Kidney (tissue), 13 donors: ENCODE measurements at regions not wholly inside any gene's neighbourhood (a gene's known extent, or its start where the extent isn't known, plus 50 kb on each side); places are given as distances from the start of the nearest gene placed in this dataset.

ENCODE experiments used
- DNase-seq, 5 donors: peaks; one replicate each; pipeline ENCODE4 v3.0.0-alpha.2; 2013 to 2020
- FAIRE-seq: peaks from 2 replicates; lab custom pipeline; 2012; peaks lifted over from hg19 to GRCh38; lab: Jason Lieb, UNC
- H3K27ac ChIP-seq, 2 donors: one replicate each; pipeline ENCODE4 v1.7.0; 2013; ENCODE audit warnings: low read depth in 2 of 2, low read length in 2 of 2, inconsistent platforms in 1 of 2
- H3K27me3 ChIP-seq: one replicate; pipeline ENCODE4 v1.7.1; 2013; ENCODE audit warnings: low read length, inconsistent platforms; ENCODE audit not compliant: control insufficient read depth, insufficient read depth
- H3K36me3 ChIP-seq, 3 donors: one replicate each; pipeline versions ENCODE4 v1.7.0 to v1.7.1; 2013; ENCODE audit warnings: low read length in 3 of 3, control low read depth in 1 of 3, inconsistent platforms in 1 of 3; ENCODE audit not compliant: insufficient read depth in 3 of 3, control insufficient read depth in 2 of 3
- H3K4me1 ChIP-seq, 3 donors: one replicate each; pipeline versions ENCODE4 v1.7.0 to v1.7.1; 2013; ENCODE audit warnings: low read length in 3 of 3, inconsistent platforms in 1 of 3, low read depth in 1 of 3; ENCODE audit not compliant: control insufficient read depth in 2 of 3, insufficient read depth in 2 of 3
- H3K4me3 ChIP-seq, 3 donors: one replicate each; pipeline versions ENCODE4 v1.7.0 to v1.8.1; 2013; ENCODE audit warnings: low read length in 3 of 3, control low read depth in 1 of 3, inconsistent platforms in 1 of 3
- H3K9ac ChIP-seq, 3 donors: one replicate each; pipeline versions ENCODE4 v1.7.0 to v1.7.1; 2013; ENCODE audit warnings: low read length in 3 of 3, control low read depth in 1 of 3, inconsistent platforms in 1 of 3
- H3K9me3 ChIP-seq, 3 donors: one replicate each; pipeline versions ENCODE4 v1.7.0 to v1.7.1; 2013; ENCODE audit warnings: low read length in 3 of 3, control low read depth in 1 of 3, inconsistent platforms in 1 of 3; ENCODE audit not compliant: control insufficient read depth in 2 of 3, insufficient read depth in 1 of 3
- CTCF ChIP-seq: IDR thresholded peaks from 3 replicates; pipeline ENCODE4 v1.5.1; 2012; ENCODE audit warnings: mild to moderate bottlenecking, moderate library complexity, borderline replicate concordance; ENCODE audit not compliant: insufficient read depth; ENCODE audit errors: extremely low read depth
- intact Hi-C: fragments of 100-400 bp; cut with DNase I; formaldehyde crosslinking; loops from one replicate; pipeline ENCODE4 v1.11.1; 2022
- donor health status: control.
- donor health status: control.
- donor health status: control.
- donor health status: control.
- donor health status: control.
- donor health status: DM: yes; HTN: yes; CAD: no.
- donor health status: Normal renal cell carcinoma (clear cell type).

GRCh38 chr12:111297703-111298426 is 71.0 kb downstream of the PHETA1 start:
- intact Hi-C loops = no loop called here
- H3K9me3 ChIP-seq = no peaks in the 10 kb centered on the region
- no peak overlapping the region for H3K9ac ChIP-seq
- no peaks in the 10 kb centered on the region for H3K27me3 ChIP-seq
- H3K4me1 ChIP-seq = no peaks in the 10 kb centered on the region
- no peak overlapping the region for H3K4me3 ChIP-seq
- no peak for DNase-seq
- no peak overlapping the region for H3K27ac ChIP-seq
- no peak for FAIRE-seq
- TF ChIP-seq CTCF = no peak
- H3K36me3 ChIP-seq = no peaks in the 10 kb centered on the region

DNA sequence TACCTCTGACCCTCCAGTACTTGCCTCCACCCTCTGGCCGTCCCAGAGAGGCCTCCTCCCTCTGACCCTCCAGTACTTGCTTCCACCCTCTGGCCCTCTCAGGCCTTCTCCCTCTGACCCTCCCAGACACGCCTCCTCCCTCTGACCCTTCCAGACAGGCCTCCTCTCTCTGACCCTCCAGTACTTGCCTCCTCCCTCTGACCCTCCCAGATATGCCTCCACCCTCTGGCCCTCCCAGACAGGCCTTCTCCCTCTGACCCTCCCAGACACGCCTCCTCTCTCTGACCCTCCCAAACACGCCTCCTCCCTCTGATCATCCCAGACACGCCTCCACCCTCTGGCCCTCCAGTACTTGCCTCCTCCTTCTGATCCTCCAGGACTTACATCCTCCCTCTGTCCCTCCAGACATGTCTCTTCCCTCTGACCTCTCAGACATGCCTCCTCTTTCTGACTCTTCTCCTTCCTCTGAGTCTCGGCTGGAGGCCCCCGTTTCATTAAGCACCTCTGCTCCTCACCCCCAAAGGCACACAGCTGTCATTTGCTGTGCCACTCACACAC is 71.9 kb downstream of the PHETA1 start:
- H3K27ac ChIP-seq = no peak overlapping the region
- H3K4me1 ChIP-seq = no peaks in the 10 kb centered on the region
- TF ChIP-seq CTCF = no peak
- intact Hi-C loops = no loop called here
- DNase-seq (no peak), FAIRE-seq (no peak)
- H3K9me3 ChIP-seq = no peaks in the 10 kb centered on the region
- no peak overlapping the region for H3K9ac ChIP-seq
- no peaks in the 10 kb centered on the region for H3K27me3 ChIP-seq
- H3K36me3 ChIP-seq = no peaks in the 10 kb centered on the region
- no peak overlapping the region for H3K4me3 ChIP-seq

GRCh38 chr12:111295176-111295575 is 73.7 kb downstream of the PHETA1 start:
- DNase-seq (no peak), FAIRE-seq (no peak)
- Histone ChIP-seq H3K4me3 (no peak overlapping the region), H3K36me3 (no peaks in the 10 kb centered on the region), H3K9me3 (no peaks in the 10 kb centered on the region), H3K4me1 (no peaks in the 10 kb centered on the region), H3K27me3 (no peaks in the 10 kb centered on the region), H3K9ac (no peak overlapping the region), H3K27ac (no peak overlapping the region)
- no peak for TF ChIP-seq CTCF
- intact Hi-C loops = no loop called here
